ENCODE measurements at regions not wholly inside any gene's neighbourhood (a gene's known extent, or its start where the extent isn't known, plus 50 kb on each side); places are given as distances from the start of the nearest gene placed in this dataset.

- no peak for TF ChIP-seq FOXJ3 (CRISPR knock-in tag; IDR thresholded peaks at IDR 0.05; ENCODE audit: borderline replicate concordance)
- no peak for TF ChIP-seq ESRRA (CRISPR knock-in tag; IDR thresholded peaks at IDR 0.05; ENCODE audit: borderline replicate concordance)
- TF ChIP-seq TCF7 (CRISPR knock-in tag; IDR thresholded peaks at IDR 0.05; ENCODE audit: low read depth): no peak
- TF ChIP-seq MAX (CRISPR knock-in tag; IDR thresholded peaks at IDR 0.05): no peak
- no peak for TF ChIP-seq ZNF416 (CRISPR knock-in tag; IDR thresholded peaks at IDR 0.05)
- no peak for TF ChIP-seq E2F4 (CRISPR knock-in tag; IDR thresholded peaks at IDR 0.05; ENCODE audit: borderline replicate concordance, low read depth)
- no peak for TF ChIP-seq JUN (CRISPR knock-in tag; IDR thresholded peaks at IDR 0.05)
- TF ChIP-seq ZNF425 (CRISPR knock-in tag; conservative IDR thresholded peaks at IDR 0.05): no peak
- no peak for TF ChIP-seq CBFB (CRISPR knock-in tag; IDR thresholded peaks at IDR 0.05; ENCODE audit: low read depth)
- TF ChIP-seq CTCF (IDR thresholded peaks at IDR 0.05): no peak
- no peak for TF ChIP-seq ERG (CRISPR knock-in tag; IDR thresholded peaks at IDR 0.05)
Observed at GRCh38 chr16:79543219-79543618, 57.3 kb downstream of the MAF start.
